Loucy (cell line): ENCODE measurements at regions not wholly inside any gene's neighbourhood (a gene's known extent, or its start where the extent isn't known, plus 50 kb on each side); places are given as distances from the start of the nearest gene placed in this dataset.

Experiments used
- H2AFZ ChIP-seq: fragments of 200-600 bp; sonication (generic); 2 replicates; pipeline ENCODE4 v1.6.0; 2016; ENCODE audit warnings: antibody characterized with exemption, mild to moderate bottlenecking, low read length, moderate library complexity
- H3F3A ChIP-seq: fragments of 200-600 bp; 2 replicates; pipeline ENCODE4 v1.6.0; 2016; ENCODE audit warnings: antibody characterized with exemption, low read depth, mild to moderate bottlenecking
- H3K27me3 ChIP-seq: fragments of 200-600 bp; sonication (generic); 2 replicates; pipeline ENCODE4 v1.6.1; 2014; ENCODE audit warnings: low read length, mild to moderate bottlenecking; ENCODE audit not compliant: insufficient read depth, poor library complexity, severe bottlenecking
- H3K36me3 ChIP-seq: fragments of 200-600 bp; sonication (generic); 2 replicates; pipeline ENCODE4 v1.6.1; 2016; ENCODE audit warnings: low read length; ENCODE audit not compliant: insufficient read depth
- H3K4me1 ChIP-seq: fragments of 200-600 bp; sonication (generic); 2 replicates; pipeline ENCODE4 v1.5.1; 2014; ENCODE audit warnings: low read length, mild to moderate bottlenecking; ENCODE audit not compliant: insufficient read depth, poor library complexity, severe bottlenecking
- H3K4me2 ChIP-seq: fragments of 200-600 bp; sonication (generic); 2 replicates; pipeline ENCODE4 v1.6.0; 2014; ENCODE audit warnings: antibody characterized with exemption, low read length, low read depth, mild to moderate bottlenecking; ENCODE audit not compliant: poor library complexity, severe bottlenecking
- H3K4me3 ChIP-seq: fragments of 200-600 bp; sonication (generic); 2 replicates; pipeline ENCODE4 v1.5.1; 2014; ENCODE audit warnings: low read length, mild to moderate bottlenecking, mixed read lengths; ENCODE audit not compliant: poor library complexity, severe bottlenecking
- H3K79me2 ChIP-seq: fragments of 200-600 bp; sonication (generic); 2 replicates; pipeline ENCODE4 v1.6.1; 2014; ENCODE audit warnings: low read length; ENCODE audit not compliant: insufficient read depth
- H3K9ac ChIP-seq: fragments of 200-600 bp; sonication (generic); 2 replicates; pipeline ENCODE4 v1.6.0; 2014; ENCODE audit warnings: mild to moderate bottlenecking, low read depth, low read length, moderate library complexity; ENCODE audit not compliant: poor library complexity, severe bottlenecking
- H3K9me2 ChIP-seq: fragments of 200-600 bp; sonication (generic); replicated peaks from 2 replicates; pipeline ENCODE4 v1.6.1; 2016; ENCODE audit warnings: low read depth, low read length, mixed read lengths
- H3K9me3 ChIP-seq: fragments of 200-600 bp; sonication (generic); 2 replicates; pipeline ENCODE4 v1.6.1; 2014; ENCODE audit warnings: mild to moderate bottlenecking, antibody characterized with exemption, low read length, low read depth; ENCODE audit not compliant: insufficient read depth
- H4K20me1 ChIP-seq: fragments of 200-600 bp; sonication (generic); 2 replicates; pipeline ENCODE4 v1.6.0; 2014; ENCODE audit warnings: antibody characterized with exemption, low read length, mild to moderate bottlenecking; ENCODE audit not compliant: insufficient read depth, poor library complexity, severe bottlenecking
- CTCF ChIP-seq: fragments of 200-600 bp; sonication (generic); conservative IDR thresholded peaks from 2 replicates; pipeline ENCODE4 v1.5.1; 2014; ENCODE audit warnings: mild to moderate bottlenecking, antibody characterized with exemption, low read length
- EZH2phosphoT487 ChIP-seq: fragments of 200-600 bp; IDR thresholded peaks from 2 replicates; pipeline ENCODE4 v1.6.1; 2018; ENCODE audit warnings: antibody characterized with exemption, mild to moderate bottlenecking, moderate library complexity, borderline replicate concordance

- TF ChIP-seq EZH2phosphoT487 = no peak
- no peak for TF ChIP-seq CTCF
- no peaks in the 10 kb centered on the region for H4K20me1 ChIP-seq
- H3K27me3 ChIP-seq = no peaks in the 10 kb centered on the region
- no peaks in the 10 kb centered on the region for H3K9me3 ChIP-seq
- H3K4me2 ChIP-seq = no peak overlapping the region
- H3K9ac ChIP-seq = no peak overlapping the region
- no peaks in the 10 kb centered on the region for H3F3A ChIP-seq
- H3K79me2 ChIP-seq = no peaks in the 10 kb centered on the region
- H3K36me3 ChIP-seq = no peaks in the 10 kb centered on the region
- H3K4me3 ChIP-seq = no peak overlapping the region
- no peak overlapping the region for H2AFZ ChIP-seq
- no peaks in the 10 kb centered on the region for H3K4me1 ChIP-seq
- no peaks in the 10 kb centered on the region for H3K9me2 ChIP-seq
Observed at GRCh38 chr1:164982545-164982944, 374.0 kb downstream of the LMX1A start.

- TF ChIP-seq CTCF = no peak
- no peak for TF ChIP-seq EZH2phosphoT487
- H3K36me3 ChIP-seq = no peaks in the 10 kb centered on the region
- H3K4me2 ChIP-seq = no peak overlapping the region
Observed at GRCh38 chr1:164977561-164977960, 379.0 kb downstream of the LMX1A start.

GRCh38 chr1:164971921-164972415, 384.5 kb downstream of the LMX1A start:
- TF ChIP-seq CTCF (no peak), EZH2phosphoT487 (no peak)
- H3F3A ChIP-seq = no peaks in the 10 kb centered on the region

More at GRCh38 chr1:164977561-164977960, 379.0 kb downstream of the LMX1A start:
- Histone ChIP-seq H3K27me3 (no peaks in the 10 kb centered on the region), H3K9me3 (0 out of 2 replicates have a peak, but pooled peaks cover 3% of the 10 kb centered on the region), H3K4me3 (no peak overlapping the region), H3K79me2 (no peaks in the 10 kb centered on the region), H2AFZ (no peak overlapping the region), H3K4me1 (no peaks in the 10 kb centered on the region), H3K9me2 (no peaks in the 10 kb centered on the region), H4K20me1 (no peaks in the 10 kb centered on the region), H3F3A (no peaks in the 10 kb centered on the region), H3K9ac (no peak overlapping the region)

More at GRCh38 chr1:164971921-164972415, 384.5 kb downstream of the LMX1A start:
- no peaks in the 10 kb centered on the region for H3K36me3 ChIP-seq
- H3K9ac ChIP-seq = no peak overlapping the region
- H4K20me1 ChIP-seq = no peaks in the 10 kb centered on the region
- H3K9me3 ChIP-seq = 0 out of 2 replicates have a peak, but pooled peaks cover 3% of the 10 kb centered on the region
- no peak overlapping the region for H3K4me3 ChIP-seq
- no peak overlapping the region for H3K4me2 ChIP-seq
- H3K27me3 ChIP-seq = no peaks in the 10 kb centered on the region
- H3K79me2 ChIP-seq = no peaks in the 10 kb centered on the region
- H3K9me2 ChIP-seq = no peaks in the 10 kb centered on the region
- H2AFZ ChIP-seq = no peak overlapping the region
- H3K4me1 ChIP-seq = no peaks in the 10 kb centered on the region
